Globus pallidus (tissue), 1 donor: ENCODE measurements at regions not wholly inside any gene's neighbourhood (a gene's known extent, or its start where the extent isn't known, plus 50 kb on each side); places are given as distances from the start of the nearest gene placed in this dataset.
"Not testable (repeated sequence)": the region's sequence is repeated elsewhere in the genome, so short reads cannot be mapped to it uniquely, and the experiment has no call there.

ENCODE experiments used
- DNase-seq: peaks from one replicate; pipeline ENCODE4 v3.0.0-alpha.2; 2015; ENCODE audit warnings: low spot score

GRCh38 chr5:51802551-51803184, 419.4 kb downstream of the ISL1 start:
- no peak for DNase-seq

DNA sequence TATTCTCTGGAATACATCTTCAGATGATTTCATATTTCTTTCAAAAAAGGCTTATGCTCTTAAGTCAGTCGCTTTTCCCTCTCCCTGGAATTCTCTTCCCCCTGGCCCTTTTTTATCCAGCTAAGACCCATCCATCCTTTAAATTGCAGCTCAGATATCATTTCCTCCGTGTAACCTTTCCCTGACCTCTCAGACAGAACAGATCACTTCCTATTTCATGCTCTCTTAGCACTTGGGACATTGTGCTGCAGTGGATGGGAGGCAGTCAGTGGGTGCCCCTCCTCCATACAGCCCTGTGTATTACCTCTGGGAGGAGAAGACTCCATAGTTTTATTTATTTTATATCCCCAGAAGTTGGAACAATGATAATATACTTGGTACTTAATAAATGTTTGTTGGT, 423.4 kb downstream of the ISL1 start:
- DNase-seq: no peak

DNA sequence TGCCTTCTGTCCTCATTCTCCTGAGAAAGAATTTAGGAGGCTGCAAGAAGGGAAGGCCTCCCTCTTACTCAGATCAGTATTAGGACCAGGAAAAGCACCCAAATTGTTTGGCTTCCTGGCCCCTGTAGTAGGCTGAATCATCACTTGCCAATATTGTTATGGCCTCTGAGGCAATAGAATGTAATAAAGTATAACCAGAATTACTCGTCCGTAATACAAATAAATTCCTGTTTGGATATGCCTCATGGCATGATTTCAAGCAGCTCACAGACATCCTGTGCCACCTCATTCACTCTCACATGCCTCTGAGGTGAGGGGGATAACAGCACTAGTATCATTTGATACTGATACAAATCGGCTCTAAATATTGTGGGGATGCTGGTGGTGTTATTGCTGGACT, 427.3 kb downstream of the ISL1 start:
- no peak for DNase-seq

DNA sequence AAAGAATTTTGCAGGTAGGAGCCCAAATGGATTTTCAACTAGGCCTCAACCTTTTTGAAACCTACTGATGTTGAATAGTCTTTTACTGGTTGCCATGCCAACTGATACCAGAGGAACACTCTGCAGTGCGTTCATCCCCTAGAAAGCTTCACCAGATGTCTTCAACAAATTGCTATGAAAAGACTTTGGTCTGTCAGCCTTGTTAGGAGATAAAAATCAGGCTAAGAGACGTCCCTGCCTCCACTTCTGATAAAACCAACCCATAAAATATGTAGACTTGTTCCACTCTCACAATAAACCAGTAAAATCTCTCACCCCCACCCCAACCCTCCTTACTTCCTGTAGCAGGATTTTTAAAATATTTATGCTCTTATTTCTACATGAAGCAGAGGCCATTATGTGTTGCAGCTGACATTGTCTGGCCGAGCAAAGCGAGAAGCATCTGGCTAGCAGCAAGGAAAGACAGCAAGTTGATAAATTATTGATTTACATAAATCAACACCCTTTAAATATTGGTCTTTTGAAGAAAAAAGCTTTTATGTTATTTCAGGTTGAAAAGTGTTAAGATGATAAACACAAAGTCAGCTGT, 428.7 kb downstream of the ISL1 start:
- no peak for DNase-seq

- DNase-seq: not testable (repeated sequence)
Observed at GRCh38 chr5:51814817-51815216, 431.6 kb downstream of the ISL1 start.

- no peak for DNase-seq
Observed at GRCh38 chr5:51816427-51816826, 433.2 kb downstream of the ISL1 start.

DNA sequence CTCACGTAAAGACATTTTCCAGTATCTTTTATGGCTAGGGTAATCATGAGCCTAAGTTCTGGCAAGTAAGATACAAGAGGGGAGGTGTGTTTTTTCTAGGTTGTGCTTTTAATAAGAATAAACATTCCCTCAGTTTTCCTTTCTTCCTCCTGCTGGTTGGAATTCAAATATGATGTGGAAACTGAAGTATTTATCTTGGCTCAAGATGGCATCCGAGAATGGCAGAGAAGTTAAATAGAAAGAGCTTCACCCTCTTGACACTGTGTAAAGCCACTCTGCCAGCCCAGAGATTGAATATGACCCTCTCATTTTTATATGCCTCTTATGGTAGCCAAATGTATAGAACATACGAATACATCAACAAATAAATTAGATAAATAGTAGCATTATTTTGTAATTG, 438.4 kb downstream of the ISL1 start:
- no peak for DNase-seq

DNA sequence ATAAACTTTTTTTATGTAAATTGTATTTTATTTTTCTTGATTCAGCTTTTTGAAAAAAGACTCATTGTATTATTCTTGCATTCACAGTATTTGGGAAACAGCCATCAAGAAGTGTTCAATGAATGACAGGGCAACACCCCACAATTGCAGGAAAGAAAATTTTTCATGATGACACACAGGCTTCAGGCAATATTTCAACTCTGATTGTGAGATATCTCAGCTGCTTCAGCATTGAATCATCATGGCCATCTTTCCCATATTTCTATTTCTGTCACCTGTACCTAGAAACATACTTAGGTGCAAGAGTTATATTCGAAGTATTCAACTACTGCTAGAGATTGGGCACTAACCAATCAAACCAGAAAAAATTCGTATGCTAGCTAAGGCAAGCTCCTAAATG, 446.0 kb downstream of the ISL1 start:
- DNase-seq: no peak

DNA sequence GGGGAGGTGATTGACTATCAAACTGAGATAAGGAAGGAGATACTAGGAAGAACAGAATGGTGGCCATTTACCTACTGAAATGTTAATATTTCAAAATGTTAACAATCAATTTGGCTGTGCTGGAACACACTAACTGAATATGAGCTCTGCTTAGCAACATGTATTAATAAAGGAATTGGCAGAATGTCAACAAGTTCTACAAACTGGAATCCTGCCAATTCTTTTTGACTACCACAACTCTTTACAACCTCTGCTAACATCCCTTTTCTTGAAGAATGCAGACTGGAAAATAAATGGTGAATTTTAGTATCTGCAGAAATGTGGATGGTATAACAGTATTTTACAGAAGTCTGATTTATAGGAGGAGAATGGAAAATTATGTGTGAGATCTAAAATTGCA, 446.4 kb downstream of the ISL1 start:
- DNase-seq: no peak

- DNase-seq: no peak
Observed at GRCh38 chr5:51832934-51833470, 449.8 kb downstream of the ISL1 start.

DNA sequence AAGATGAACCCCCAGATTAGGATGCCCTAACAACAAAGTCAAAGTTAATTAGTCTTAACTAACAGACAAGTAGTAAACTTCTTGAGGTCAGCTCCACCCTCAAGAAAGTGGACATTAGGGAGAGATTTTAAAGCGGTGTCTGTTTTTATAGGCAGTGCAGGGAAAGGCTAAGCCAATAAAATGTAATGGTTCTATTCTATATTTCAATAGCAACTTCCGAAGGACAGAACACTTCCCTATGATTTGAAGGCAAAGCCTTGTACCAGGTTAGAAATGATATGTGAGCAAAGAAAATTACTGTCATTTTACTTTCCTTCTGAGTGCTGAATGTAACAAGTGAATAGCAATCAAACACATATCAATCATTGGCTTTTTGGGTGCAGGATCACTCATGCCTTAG, 455.2 kb downstream of the ISL1 start:
- no peak for DNase-seq

GRCh38 chr5:51843893-51844292, 460.6 kb downstream of the ISL1 start:
- DNase-seq: no peak

- DNase-seq: no peak
Observed at GRCh38 chr5:51846015-51846414, 462.8 kb downstream of the ISL1 start.

- DNase-seq: no peak
Observed at GRCh38 chr5:51859624-51860023, 476.4 kb downstream of the ISL1 start.

GRCh38 chr5:51860532-51861018, 477.3 kb downstream of the ISL1 start:
- DNase-seq: no peak

GRCh38 chr5:51872144-51872543, 488.9 kb downstream of the ISL1 start:
- DNase-seq: no peak

DNA sequence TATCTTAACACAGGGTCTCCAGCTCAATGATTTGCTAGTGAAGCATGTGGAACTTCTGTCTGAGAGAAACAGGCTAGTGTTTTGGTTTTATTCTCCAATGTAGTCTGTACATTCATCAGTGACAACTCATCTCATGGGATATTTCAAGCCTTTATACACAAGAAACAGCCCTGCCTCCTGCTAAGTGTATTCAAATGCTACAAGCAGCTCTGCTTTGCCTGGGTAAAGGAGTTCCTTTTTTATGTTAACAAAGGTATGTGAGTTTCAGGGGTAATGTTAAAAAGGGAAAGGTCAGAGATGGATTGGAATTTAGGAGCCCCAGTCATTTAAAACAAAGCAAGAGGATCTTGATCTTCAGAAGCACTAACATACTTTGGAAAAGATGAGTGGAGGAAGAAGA, 498.7 kb downstream of the ISL1 start:
- DNase-seq: no peak

DNA sequence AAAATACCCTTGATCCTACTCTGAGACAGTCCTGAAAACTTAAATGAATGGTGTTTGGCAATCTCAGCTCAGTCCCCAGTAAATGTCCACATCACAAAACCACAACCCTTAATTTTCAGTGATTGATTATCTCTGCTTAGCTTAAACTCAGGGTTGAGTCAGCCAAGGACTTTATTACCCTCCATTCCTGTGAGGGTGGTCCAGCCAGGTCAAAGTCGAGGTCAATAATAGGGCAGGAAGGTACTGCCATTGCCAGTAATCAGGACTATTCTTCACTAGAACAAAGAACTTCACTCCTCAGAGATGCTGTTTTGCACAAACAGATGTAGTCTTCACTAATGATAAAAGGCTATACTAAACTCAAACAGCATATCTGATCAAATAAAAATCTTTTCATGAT, 499.4 kb downstream of the ISL1 start:
- DNase-seq: no peak

DNA sequence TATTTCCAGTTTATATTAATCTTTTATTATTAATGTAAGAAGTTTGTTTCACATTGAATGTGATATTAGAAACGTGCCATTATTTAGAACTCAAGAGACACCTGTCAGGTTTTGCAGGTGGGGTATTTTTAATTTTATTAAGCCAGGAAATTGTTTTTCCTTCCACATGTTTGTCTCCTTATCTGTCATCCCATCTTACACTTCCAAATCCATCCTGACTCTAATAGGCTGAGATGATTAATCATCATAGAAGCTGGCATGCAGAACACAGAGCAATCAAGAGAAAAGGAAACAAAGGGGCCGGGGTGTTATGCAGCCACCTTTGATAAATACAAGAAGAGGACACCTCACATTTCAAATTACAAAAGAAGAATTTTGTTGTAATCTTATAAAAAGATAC, 506.5 kb downstream of the ISL1 start:
- DNase-seq: no peak

- no peak for DNase-seq
Observed at GRCh38 chr5:51890435-51891116, 507.3 kb downstream of the ISL1 start.

DNA sequence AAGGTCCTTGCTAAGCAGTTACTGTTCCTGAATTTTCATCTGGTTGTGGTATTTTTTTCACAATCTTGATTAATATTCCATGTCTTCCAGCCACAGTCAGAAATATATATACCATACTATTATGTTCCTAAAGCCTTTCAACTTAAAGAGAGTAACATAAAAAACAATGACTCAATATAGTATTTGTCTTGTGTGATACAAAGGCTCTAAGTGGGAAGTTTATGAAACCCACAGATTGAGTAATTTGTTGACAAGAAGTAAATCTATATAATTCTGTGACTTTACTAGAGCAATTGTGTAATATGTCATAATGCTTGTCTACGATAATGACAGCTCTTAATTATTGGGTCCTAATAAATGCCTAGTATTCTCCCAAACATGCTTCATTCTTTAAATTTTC, 509.4 kb downstream of the ISL1 start:
- DNase-seq: no peak

DNA sequence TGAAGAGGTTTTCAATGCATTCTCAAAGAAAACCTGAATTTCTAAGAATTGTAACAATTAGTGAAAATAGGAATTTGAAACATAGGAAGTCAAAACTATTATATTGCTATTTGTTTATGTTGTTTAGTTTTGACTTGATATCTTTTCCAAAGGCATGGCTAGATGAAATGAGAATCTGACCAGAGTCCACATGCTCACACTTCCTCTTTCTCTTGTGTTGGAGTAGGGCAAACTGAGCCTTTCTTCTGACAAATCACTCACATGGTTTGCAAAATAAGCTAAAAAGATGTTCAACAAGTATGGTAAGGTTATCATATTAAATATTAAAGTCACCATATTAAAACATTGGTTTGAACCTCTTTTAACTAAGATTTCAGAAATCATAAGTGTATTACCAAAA, 512.6 kb downstream of the ISL1 start:
- no peak for DNase-seq

- DNase-seq: no peak
Observed at GRCh38 chr5:51902512-51902911, 519.3 kb downstream of the ISL1 start.
